ENCODE measurements at regions not wholly inside any gene's neighbourhood (a gene's known extent, or its start where the extent isn't known, plus 50 kb on each side); places are given as distances from the start of the nearest gene placed in this dataset.

DNA sequence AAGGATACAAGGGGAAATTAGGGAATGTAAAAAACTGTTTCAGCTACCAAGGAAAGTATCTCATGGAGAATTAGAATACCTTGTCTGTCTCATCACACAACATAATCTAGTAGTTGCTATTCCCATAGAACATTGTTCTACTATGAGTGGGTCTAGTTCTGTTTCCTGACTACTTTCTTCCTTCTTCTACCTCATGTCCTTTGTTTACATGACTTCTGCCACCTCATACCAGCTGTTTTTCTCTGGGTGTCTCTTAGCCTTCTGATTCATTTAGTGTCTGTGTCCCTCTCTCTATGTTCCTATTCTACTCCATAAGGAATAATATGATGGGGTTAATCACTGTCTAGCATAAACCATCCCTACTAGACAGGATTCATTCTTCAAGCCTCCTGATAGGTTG, 887.3 kb downstream of the DIAPH3 start:
- no peaks in the 10 kb centered on the region for H3K9me3 ChIP-seq
- no peaks in the 10 kb centered on the region for H3K36me3 ChIP-seq
- no peak overlapping the region for H3K27ac ChIP-seq
- DNase-seq (ENCODE audit: low spot score) (no peak), ATAC-seq (ENCODE audit: insufficient number of reproducible peaks, low FRiP score, low read depth) (no peak)
- H3K27me3 ChIP-seq (replicated peaks; ENCODE audit: insufficient read depth): no peaks in the 10 kb centered on the region
- H3K4me3 ChIP-seq: no peak overlapping the region
- H3K4me1 ChIP-seq (ENCODE audit: control insufficient read depth in 1 of 2, low read depth in 2 of 2): no peaks in the 10 kb centered on the region
- TF ChIP-seq, protein P1, sequence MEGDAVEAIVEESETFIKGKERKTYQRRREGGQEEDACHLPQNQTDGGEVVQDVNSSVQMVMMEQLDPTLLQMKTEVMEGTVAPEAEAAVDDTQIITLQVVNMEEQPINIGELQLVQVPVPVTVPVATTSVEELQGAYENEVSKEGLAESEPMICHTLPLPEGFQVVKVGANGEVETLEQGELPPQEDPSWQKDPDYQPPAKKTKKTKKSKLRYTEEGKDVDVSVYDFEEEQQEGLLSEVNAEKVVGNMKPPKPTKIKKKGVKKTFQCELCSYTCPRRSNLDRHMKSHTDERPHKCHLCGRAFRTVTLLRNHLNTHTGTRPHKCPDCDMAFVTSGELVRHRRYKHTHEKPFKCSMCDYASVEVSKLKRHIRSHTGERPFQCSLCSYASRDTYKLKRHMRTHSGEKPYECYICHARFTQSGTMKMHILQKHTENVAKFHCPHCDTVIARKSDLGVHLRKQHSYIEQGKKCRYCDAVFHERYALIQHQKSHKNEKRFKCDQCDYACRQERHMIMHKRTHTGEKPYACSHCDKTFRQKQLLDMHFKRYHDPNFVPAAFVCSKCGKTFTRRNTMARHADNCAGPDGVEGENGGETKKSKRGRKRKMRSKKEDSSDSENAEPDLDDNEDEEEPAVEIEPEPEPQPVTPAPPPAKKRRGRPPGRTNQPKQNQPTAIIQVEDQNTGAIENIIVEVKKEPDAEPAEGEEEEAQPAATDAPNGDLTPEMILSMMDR (IDR thresholded peaks at IDR 0.05): no peak

DNA sequence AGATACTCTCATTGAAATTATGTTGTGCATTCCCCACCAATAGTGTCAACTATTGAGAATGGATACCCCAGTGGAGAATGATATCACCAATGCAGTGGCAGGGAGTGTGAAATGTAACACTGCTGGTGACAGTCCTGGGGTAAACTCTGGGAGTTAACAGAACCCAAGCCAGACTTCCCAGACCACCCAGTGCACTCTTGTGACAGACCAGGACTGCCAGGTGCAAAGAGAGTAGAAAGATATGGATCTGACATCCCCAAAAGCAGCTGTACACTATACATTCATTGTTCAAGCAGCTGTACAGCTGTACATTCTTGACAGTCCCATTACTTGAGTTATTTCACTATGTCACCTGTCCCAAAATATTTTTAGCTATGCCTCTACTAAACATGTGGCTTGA, 886.6 kb downstream of the DIAPH3 start:
- TF ChIP-seq, protein P1 (IDR thresholded peaks at IDR 0.05): no peak
- Histone ChIP-seq H3K9me3 (no peaks in the 10 kb centered on the region), H3K27me3 (replicated peaks; ENCODE audit: insufficient read depth) (no peaks in the 10 kb centered on the region), H3K36me3 (no peaks in the 10 kb centered on the region), H3K4me1 (ENCODE audit: control insufficient read depth in 1 of 2, low read depth in 2 of 2) (no peaks in the 10 kb centered on the region), H3K4me3 (no peak overlapping the region), H3K27ac (no peak overlapping the region)
- DNase-seq (ENCODE audit: low spot score) (no peak), ATAC-seq (ENCODE audit: insufficient number of reproducible peaks, low FRiP score, low read depth) (no peak)

DNA sequence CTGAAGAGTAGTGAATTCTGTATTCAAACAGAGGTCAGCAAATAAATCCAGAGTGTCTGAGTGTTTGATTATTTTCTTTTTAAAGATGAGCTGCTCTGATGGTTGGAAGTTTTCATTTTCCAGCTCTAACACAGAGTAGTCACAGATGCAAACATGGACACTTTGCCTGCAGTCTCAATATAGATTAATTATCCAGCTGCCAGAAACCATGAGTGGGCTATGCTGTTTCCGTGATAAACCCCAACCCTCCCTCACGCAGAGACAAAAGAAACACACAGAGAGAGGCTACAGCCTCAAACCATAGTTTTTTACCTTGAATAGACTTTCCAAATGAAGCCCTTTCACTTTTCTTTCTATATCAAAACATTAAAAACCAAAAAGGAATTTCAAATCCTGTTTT, 884.7 kb downstream of the DIAPH3 start:
- ATAC-seq (ENCODE audit: insufficient number of reproducible peaks, low FRiP score, low read depth): no peak
- TF ChIP-seq, protein P1 (IDR thresholded peaks at IDR 0.05): no peak

DNA sequence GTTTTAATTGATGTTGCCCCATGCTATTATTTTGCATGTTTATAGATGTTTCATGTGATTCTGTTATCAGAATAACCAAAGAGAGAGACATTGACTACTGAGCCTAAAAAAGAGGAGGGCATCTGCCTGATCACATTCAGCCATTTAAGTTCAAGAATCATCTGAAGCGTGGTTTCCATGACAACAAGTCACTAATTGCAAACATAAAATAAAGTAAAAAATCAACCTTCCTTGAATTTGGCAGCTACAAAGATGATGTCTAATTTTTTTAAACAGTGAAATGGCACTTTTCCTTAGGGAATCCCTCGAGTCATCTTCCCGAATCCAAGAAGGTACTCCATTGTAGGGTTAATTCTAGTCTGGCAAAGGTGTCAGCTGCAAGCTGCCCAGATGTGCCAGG, 884.2 kb downstream of the DIAPH3 start:
- H3K27me3 ChIP-seq (replicated peaks; ENCODE audit: insufficient read depth): no peaks in the 10 kb centered on the region
- ATAC-seq (ENCODE audit: insufficient number of reproducible peaks, low FRiP score, low read depth) (no peak), DNase-seq (ENCODE audit: low spot score) (no peak)
- TF ChIP-seq, protein P1 (IDR thresholded peaks at IDR 0.05): no peak
- no peaks in the 10 kb centered on the region for H3K36me3 ChIP-seq
- no peaks in the 10 kb centered on the region for H3K4me1 ChIP-seq (ENCODE audit: control insufficient read depth in 1 of 2, low read depth in 2 of 2)
- H3K27ac ChIP-seq: no peak overlapping the region
- H3K4me3 ChIP-seq: no peak overlapping the region
- H3K9me3 ChIP-seq: no peaks in the 10 kb centered on the region

More for the DNA sequence above, 884.7 kb downstream of the DIAPH3 start:
- H3K9me3 ChIP-seq: no peaks in the 10 kb centered on the region
- DNase-seq (ENCODE audit: low spot score): no peak
- H3K27me3 ChIP-seq (replicated peaks; ENCODE audit: insufficient read depth): no peaks in the 10 kb centered on the region
- H3K4me3 ChIP-seq: no peak overlapping the region
- no peak overlapping the region for H3K27ac ChIP-seq
- no peaks in the 10 kb centered on the region for H3K36me3 ChIP-seq
- H3K4me1 ChIP-seq (ENCODE audit: control insufficient read depth in 1 of 2, low read depth in 2 of 2): no peaks in the 10 kb centered on the region

DNA sequence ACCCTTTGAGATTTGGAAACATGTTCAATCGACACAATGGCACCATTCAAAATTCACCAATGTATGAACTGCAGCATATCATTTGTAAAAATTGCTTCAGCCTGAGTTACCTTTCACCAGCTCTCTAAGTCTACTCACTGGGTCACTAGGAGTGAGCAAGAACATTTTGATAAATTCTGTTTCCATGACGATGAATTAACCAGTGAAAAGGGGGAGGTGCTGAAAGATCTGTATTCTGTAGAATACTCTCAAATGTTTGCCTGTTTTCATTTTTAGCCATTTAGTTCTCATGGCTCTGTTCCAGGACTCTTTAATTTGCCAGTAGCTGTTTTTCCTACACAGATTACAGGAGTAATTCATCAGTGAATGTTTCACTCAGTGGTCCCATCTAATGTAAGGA, 883.4 kb downstream of the DIAPH3 start:
- no peaks in the 10 kb centered on the region for H3K4me1 ChIP-seq (ENCODE audit: control insufficient read depth in 1 of 2, low read depth in 2 of 2)
- no peak for ATAC-seq (ENCODE audit: insufficient number of reproducible peaks, low FRiP score, low read depth)
- no peaks in the 10 kb centered on the region for H3K36me3 ChIP-seq
- TF ChIP-seq, protein P1 (IDR thresholded peaks at IDR 0.05): no peak
- no peak overlapping the region for H3K27ac ChIP-seq
- no peaks in the 10 kb centered on the region for H3K9me3 ChIP-seq
- no peak overlapping the region for H3K4me3 ChIP-seq
- no peaks in the 10 kb centered on the region for H3K27me3 ChIP-seq (replicated peaks; ENCODE audit: insufficient read depth)
- no peak for DNase-seq (ENCODE audit: low spot score)

Measured in thoracic aorta (tissue), 2 donors.